ENCODE measurements at regions not wholly inside any gene's neighbourhood (a gene's known extent, or its start where the extent isn't known, plus 50 kb on each side); places are given as distances from the start of the nearest gene placed in this dataset.

DNA sequence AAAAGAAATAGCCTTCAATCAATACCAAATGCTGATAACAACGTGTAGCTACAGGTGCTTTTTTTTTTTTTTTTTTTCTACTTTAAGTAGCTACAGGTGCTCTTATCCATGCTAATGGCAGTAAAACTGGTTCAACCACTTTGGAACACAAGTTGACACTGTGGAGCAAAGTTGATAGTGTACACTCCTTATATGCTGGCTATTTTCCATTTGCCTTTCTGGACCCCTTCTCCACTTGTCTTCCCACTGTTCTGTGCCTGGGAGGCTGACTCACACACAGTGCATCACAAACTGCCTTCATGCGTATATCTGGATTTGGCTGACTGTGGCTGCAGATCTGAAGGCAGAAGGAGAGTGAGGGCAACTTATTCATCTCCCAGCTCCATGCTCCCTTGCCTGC lies 247.9 kb downstream of the MSX2 start:
- TF ChIP-seq, protein P1, sequence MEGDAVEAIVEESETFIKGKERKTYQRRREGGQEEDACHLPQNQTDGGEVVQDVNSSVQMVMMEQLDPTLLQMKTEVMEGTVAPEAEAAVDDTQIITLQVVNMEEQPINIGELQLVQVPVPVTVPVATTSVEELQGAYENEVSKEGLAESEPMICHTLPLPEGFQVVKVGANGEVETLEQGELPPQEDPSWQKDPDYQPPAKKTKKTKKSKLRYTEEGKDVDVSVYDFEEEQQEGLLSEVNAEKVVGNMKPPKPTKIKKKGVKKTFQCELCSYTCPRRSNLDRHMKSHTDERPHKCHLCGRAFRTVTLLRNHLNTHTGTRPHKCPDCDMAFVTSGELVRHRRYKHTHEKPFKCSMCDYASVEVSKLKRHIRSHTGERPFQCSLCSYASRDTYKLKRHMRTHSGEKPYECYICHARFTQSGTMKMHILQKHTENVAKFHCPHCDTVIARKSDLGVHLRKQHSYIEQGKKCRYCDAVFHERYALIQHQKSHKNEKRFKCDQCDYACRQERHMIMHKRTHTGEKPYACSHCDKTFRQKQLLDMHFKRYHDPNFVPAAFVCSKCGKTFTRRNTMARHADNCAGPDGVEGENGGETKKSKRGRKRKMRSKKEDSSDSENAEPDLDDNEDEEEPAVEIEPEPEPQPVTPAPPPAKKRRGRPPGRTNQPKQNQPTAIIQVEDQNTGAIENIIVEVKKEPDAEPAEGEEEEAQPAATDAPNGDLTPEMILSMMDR (IDR thresholded peaks at IDR 0.05), result no peak
- no peak for TF ChIP-seq EP300 (IDR thresholded peaks at IDR 0.05)
- no peak for TF ChIP-seq POLR2A (IDR thresholded peaks at IDR 0.05)

Measured in sigmoid colon (tissue), 4 donors.